Kidney (tissue), 13 donors: ENCODE measurements at regions not wholly inside any gene's neighbourhood (a gene's known extent, or its start where the extent isn't known, plus 50 kb on each side); places are given as distances from the start of the nearest gene placed in this dataset.

Experiments
- DNase-seq, 5 donors: peaks; one replicate each; pipeline ENCODE4 v3.0.0-alpha.2; 2013 to 2020
- FAIRE-seq: peaks from 2 replicates; lab custom pipeline; 2012; peaks lifted over from hg19 to GRCh38; lab: Jason Lieb, UNC
- H3K27ac ChIP-seq, 2 donors: one replicate each; pipeline ENCODE4 v1.7.0; 2013; ENCODE audit warnings: low read depth in 2 of 2, low read length in 2 of 2, inconsistent platforms in 1 of 2
- H3K27me3 ChIP-seq: one replicate; pipeline ENCODE4 v1.7.1; 2013; ENCODE audit warnings: low read length, inconsistent platforms; ENCODE audit not compliant: control insufficient read depth, insufficient read depth
- H3K36me3 ChIP-seq, 3 donors: one replicate each; pipeline versions ENCODE4 v1.7.0 to v1.7.1; 2013; ENCODE audit warnings: low read length in 3 of 3, control low read depth in 1 of 3, inconsistent platforms in 1 of 3; ENCODE audit not compliant: insufficient read depth in 3 of 3, control insufficient read depth in 2 of 3
- H3K4me1 ChIP-seq, 3 donors: one replicate each; pipeline versions ENCODE4 v1.7.0 to v1.7.1; 2013; ENCODE audit warnings: low read length in 3 of 3, inconsistent platforms in 1 of 3, low read depth in 1 of 3; ENCODE audit not compliant: control insufficient read depth in 2 of 3, insufficient read depth in 2 of 3
- H3K4me3 ChIP-seq, 3 donors: one replicate each; pipeline versions ENCODE4 v1.7.0 to v1.8.1; 2013; ENCODE audit warnings: low read length in 3 of 3, control low read depth in 1 of 3, inconsistent platforms in 1 of 3
- H3K9ac ChIP-seq, 3 donors: one replicate each; pipeline versions ENCODE4 v1.7.0 to v1.7.1; 2013; ENCODE audit warnings: low read length in 3 of 3, control low read depth in 1 of 3, inconsistent platforms in 1 of 3
- H3K9me3 ChIP-seq, 3 donors: one replicate each; pipeline versions ENCODE4 v1.7.0 to v1.7.1; 2013; ENCODE audit warnings: low read length in 3 of 3, control low read depth in 1 of 3, inconsistent platforms in 1 of 3; ENCODE audit not compliant: control insufficient read depth in 2 of 3, insufficient read depth in 1 of 3
- intact Hi-C: fragments of 100-400 bp; cut with DNase I; formaldehyde crosslinking; loops from one replicate; pipeline ENCODE4 v1.11.1; 2022
- TF ChIP-seq, protein P1 (sequence below): IDR thresholded peaks from 3 replicates; pipeline ENCODE4 v1.5.1; 2012; ENCODE audit warnings: mild to moderate bottlenecking, moderate library complexity, borderline replicate concordance; ENCODE audit not compliant: insufficient read depth; ENCODE audit errors: extremely low read depth
- donor health status: control.
- donor health status: control.
- donor health status: control.
- donor health status: control.
- donor health status: control.
- donor health status: DM: yes; HTN: yes; CAD: no.
- donor health status: Normal renal cell carcinoma (clear cell type).

DNA sequence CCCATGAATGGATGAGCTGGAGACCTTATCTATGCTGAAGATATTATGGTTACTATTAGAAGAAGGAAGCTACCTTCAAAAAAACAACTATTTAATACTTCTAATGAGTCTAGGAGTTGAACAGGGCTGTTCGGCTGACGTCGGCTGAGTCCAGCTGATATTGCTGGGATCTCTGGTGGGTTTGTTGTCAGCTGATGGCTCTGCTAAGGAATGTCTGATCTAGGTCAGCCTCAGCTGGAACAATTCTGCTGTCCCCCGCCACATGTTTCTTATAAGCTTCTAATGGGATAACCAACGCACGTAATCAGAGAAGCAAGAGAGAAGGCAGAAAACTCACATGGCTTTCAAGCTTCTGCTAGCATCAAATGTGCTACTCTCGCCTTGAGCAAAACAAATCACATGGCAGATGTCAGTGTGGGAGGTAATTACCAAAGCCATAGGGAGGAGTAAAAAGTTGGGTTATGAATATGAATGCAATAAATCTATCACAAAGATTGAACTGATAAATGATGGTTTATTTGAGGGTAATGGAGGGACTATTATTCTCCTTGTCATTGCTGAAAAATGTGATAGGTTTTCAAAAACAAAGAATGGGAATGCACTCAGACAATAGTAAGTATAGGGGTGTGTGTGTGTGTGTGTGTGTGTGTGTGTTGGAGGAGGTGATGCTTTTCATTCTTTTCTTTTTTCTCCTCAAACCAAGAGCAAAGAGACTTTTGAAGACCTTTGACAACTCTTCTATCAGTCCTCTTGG is 71.5 kb downstream of the BTBD3 start:
- intact Hi-C loops, result no loop called here
- no peaks in the 10 kb centered on the region for H3K4me1 ChIP-seq
- TF ChIP-seq, protein P1, sequence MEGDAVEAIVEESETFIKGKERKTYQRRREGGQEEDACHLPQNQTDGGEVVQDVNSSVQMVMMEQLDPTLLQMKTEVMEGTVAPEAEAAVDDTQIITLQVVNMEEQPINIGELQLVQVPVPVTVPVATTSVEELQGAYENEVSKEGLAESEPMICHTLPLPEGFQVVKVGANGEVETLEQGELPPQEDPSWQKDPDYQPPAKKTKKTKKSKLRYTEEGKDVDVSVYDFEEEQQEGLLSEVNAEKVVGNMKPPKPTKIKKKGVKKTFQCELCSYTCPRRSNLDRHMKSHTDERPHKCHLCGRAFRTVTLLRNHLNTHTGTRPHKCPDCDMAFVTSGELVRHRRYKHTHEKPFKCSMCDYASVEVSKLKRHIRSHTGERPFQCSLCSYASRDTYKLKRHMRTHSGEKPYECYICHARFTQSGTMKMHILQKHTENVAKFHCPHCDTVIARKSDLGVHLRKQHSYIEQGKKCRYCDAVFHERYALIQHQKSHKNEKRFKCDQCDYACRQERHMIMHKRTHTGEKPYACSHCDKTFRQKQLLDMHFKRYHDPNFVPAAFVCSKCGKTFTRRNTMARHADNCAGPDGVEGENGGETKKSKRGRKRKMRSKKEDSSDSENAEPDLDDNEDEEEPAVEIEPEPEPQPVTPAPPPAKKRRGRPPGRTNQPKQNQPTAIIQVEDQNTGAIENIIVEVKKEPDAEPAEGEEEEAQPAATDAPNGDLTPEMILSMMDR, result no peak
- H3K36me3 ChIP-seq, result no peaks in the 10 kb centered on the region
- DNase-seq (no peak), FAIRE-seq (no peak)
- no peak overlapping the region for H3K9ac ChIP-seq
- no peak overlapping the region for H3K4me3 ChIP-seq
- no peaks in the 10 kb centered on the region for H3K9me3 ChIP-seq
- H3K27ac ChIP-seq, result no peak overlapping the region
- H3K27me3 ChIP-seq, result no peaks in the 10 kb centered on the region

DNA sequence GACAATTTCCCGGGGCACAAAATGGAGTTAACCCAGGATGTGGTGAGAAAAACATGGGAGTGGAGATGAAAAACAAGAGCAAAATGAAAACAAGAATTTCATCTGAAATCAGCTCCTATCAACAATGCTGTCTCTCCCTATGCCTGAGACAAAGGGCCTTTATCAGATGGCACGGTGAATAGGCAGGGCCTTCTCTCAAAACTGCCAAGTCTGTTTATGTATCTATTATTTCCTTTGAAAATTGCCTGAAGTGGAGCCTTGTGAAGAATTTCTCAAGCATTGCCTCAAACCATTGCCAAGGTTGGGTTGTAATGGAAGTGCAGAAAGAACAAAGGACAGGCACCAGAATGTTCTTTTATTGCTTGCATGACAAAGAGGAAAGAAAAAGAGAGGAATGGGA is 74.7 kb downstream of the BTBD3 start:
- TF ChIP-seq, protein P1, result no peak
- no peak overlapping the region for H3K9ac ChIP-seq
- H3K27me3 ChIP-seq, result no peaks in the 10 kb centered on the region
- intact Hi-C loops, result loop anchor here (10.0 kb wide), 1 partner anchor 58 kb away; no protein-coding TSS in a partner anchor
- FAIRE-seq (no peak), DNase-seq (no peak)
- no peaks in the 10 kb centered on the region for H3K36me3 ChIP-seq
- H3K4me3 ChIP-seq, result no peak overlapping the region
- H3K27ac ChIP-seq, result no peak overlapping the region
- H3K9me3 ChIP-seq, result no peaks in the 10 kb centered on the region
- H3K4me1 ChIP-seq, result no peaks in the 10 kb centered on the region

DNA sequence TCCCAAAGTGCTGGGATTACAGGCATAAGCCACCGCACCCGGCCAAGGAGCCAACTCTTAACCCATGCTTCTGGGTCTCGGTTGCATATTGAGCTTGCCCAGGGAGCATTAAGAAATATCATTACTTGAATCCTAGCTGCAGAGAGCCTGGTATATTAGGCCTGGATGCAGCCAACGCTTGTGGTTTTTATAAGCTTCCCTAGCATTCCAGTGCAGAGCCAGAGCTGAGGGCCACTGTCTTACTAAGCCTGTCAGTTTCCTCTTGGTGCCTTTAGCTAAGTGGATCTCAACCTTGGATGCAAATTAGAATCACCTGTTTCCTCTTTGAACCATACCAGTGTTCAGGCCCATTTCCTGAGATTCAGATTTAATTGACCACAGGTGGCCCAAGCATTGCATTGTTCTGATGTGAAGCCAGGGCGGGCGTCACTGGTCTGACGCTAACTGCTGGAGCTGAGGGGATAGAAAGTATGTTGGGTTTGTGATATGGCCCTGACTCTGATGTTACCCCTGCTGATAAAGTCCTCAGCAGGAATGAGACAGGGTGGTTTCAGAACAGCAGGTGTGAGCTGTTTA is 76.3 kb downstream of the BTBD3 start:
- Histone ChIP-seq H3K36me3 (no peaks in the 10 kb centered on the region), H3K27ac (no peak overlapping the region), H3K9me3 (no peaks in the 10 kb centered on the region), H3K4me3 (no peak overlapping the region), H3K27me3 (no peaks in the 10 kb centered on the region), H3K9ac (no peak overlapping the region), H3K4me1 (no peaks in the 10 kb centered on the region)
- FAIRE-seq, result no peak
- peak in 2 of 5 donors; percentile 16 to 19 for DNase-seq
- intact Hi-C loops, result loop anchor here (10.0 kb wide), 1 partner anchor 59 kb away; no protein-coding TSS in a partner anchor
- TF ChIP-seq, protein P1, result no peak
